ENCODE measurements at regions not wholly inside any gene's neighbourhood (a gene's known extent, or its start where the extent isn't known, plus 50 kb on each side); places are given as distances from the start of the nearest gene placed in this dataset.
"Not testable (repeated sequence)": the region's sequence is repeated elsewhere in the genome, so short reads cannot be mapped to it uniquely, and the experiment has no call there.

GRCh38 chr10:36759141-36759805 lies 366.1 kb upstream of the ANKRD30A start:
- Histone ChIP-seq H3K27ac (no peak overlapping the region), H3K9me3 (no peaks in the 10 kb centered on the region), H3K36me3 (no peaks in the 10 kb centered on the region), H3K4me1 (no peaks in the 10 kb centered on the region), H3K4me3 (no peak overlapping the region), H3K27me3 (no peaks in the 10 kb centered on the region)
- no peak for TF ChIP-seq CTCF (IDR thresholded peaks at IDR 0.05)
- DNase-seq (ENCODE audit: low spot score) = no peak

GRCh38 chr10:36748128-36748871 lies 377.1 kb upstream of the ANKRD30A start:
- no peak for DNase-seq (ENCODE audit: low spot score)
- Histone ChIP-seq H3K9me3 (no peaks in the 10 kb centered on the region), H3K36me3 (no peaks in the 10 kb centered on the region), H3K4me1 (no peaks in the 10 kb centered on the region), H3K27me3 (no peaks in the 10 kb centered on the region), H3K27ac (no peak overlapping the region), H3K4me3 (no peak overlapping the region)
- TF ChIP-seq CTCF (IDR thresholded peaks at IDR 0.05) = no peak

GRCh38 chr10:36739884-36740445 lies 385.4 kb upstream of the ANKRD30A start:
- Histone ChIP-seq H3K4me3 (no peak overlapping the region), H3K27ac (no peak overlapping the region), H3K4me1 (no peaks in the 10 kb centered on the region), H3K36me3 (no peaks in the 10 kb centered on the region), H3K27me3 (no peaks in the 10 kb centered on the region), H3K9me3 (no peaks in the 10 kb centered on the region)
- TF ChIP-seq CTCF (IDR thresholded peaks at IDR 0.05) = no peak
- no peak for DNase-seq (ENCODE audit: low spot score)

- H3K4me1 ChIP-seq = no peaks in the 10 kb centered on the region
- no peak overlapping the region for H3K27ac ChIP-seq
- no peaks in the 10 kb centered on the region for H3K9me3 ChIP-seq
- no peak overlapping the region for H3K4me3 ChIP-seq
- no peak for TF ChIP-seq CTCF (IDR thresholded peaks at IDR 0.05)
- no peak for DNase-seq (ENCODE audit: low spot score)
- H3K27me3 ChIP-seq = no peaks in the 10 kb centered on the region
- no peaks in the 10 kb centered on the region for H3K36me3 ChIP-seq
These were observed 386.5 kb upstream of the ANKRD30A start for GRCh38 chr10:36738738-36739431.

GRCh38 chr10:36736311-36736710 lies 389.1 kb upstream of the ANKRD30A start:
- Histone ChIP-seq H3K9me3 (no peaks in the 10 kb centered on the region), H3K4me1 (no peaks in the 10 kb centered on the region), H3K4me3 (no peak overlapping the region), H3K36me3 (no peaks in the 10 kb centered on the region), H3K27me3 (no peaks in the 10 kb centered on the region), H3K27ac (no peak overlapping the region)
- TF ChIP-seq CTCF (IDR thresholded peaks at IDR 0.05) = no peak
- DNase-seq (ENCODE audit: low spot score) = no peak

GRCh38 chr10:36734590-36734989 lies 390.8 kb upstream of the ANKRD30A start:
- H3K27me3 ChIP-seq; H3K4me1 ChIP-seq; DNase-seq (ENCODE audit: low spot score); H3K36me3 ChIP-seq; H3K27ac ChIP-seq; H3K9me3 ChIP-seq; H3K4me3 ChIP-seq: not testable (repeated sequence)

Measured in right atrium auricular region (tissue), 2 donors.